H7 (cell line): ENCODE measurements at regions not wholly inside any gene's neighbourhood (a gene's known extent, or its start where the extent isn't known, plus 50 kb on each side); places are given as distances from the start of the nearest gene placed in this dataset.
"Not testable (repeated sequence)": the region's sequence is repeated elsewhere in the genome, so short reads cannot be mapped to it uniquely, and the experiment has no call there.

Source experiments
- DNase-seq: peaks from one replicate; pipeline ENCODE4 v3.0.0; 2012
- H3K27me3 ChIP-seq: 2 replicates; pipeline ENCODE4 v1.6.0; 2011; ENCODE audit warnings: mild to moderate bottlenecking, low read length; ENCODE audit not compliant: control insufficient read depth, insufficient read depth
- H3K36me3 ChIP-seq: replicated peaks from 2 replicates; pipeline ENCODE4 v1.5.1; 2011; ENCODE audit warnings: low read length; ENCODE audit not compliant: control insufficient read depth, insufficient read depth
- H3K4me3 ChIP-seq: 2 replicates; pipeline ENCODE4 v1.5.1; 2011; ENCODE audit warnings: low read depth, mild to moderate bottlenecking, control low read depth, low read length, moderate library complexity; ENCODE audit not compliant: insufficient read depth

- DNase-seq = no peak
- H3K36me3 ChIP-seq = no peaks in the 10 kb centered on the region
- no peak overlapping the region for H3K4me3 ChIP-seq
- H3K27me3 ChIP-seq = no peaks in the 10 kb centered on the region
Measured at GRCh38 chr2:175432021-175432420, 250.5 kb upstream of the ATP5MC3 start.

GRCh38 chr2:175431101-175431946, 249.8 kb upstream of the ATP5MC3 start:
- no peaks in the 10 kb centered on the region for H3K27me3 ChIP-seq
- no peaks in the 10 kb centered on the region for H3K36me3 ChIP-seq
- no peak for DNase-seq
- H3K4me3 ChIP-seq = no peak overlapping the region

GRCh38 chr2:175430236-175430635, 248.7 kb upstream of the ATP5MC3 start:
- H3K4me3 ChIP-seq = no peak overlapping the region
- DNase-seq = no peak
- H3K27me3 ChIP-seq = no peaks in the 10 kb centered on the region
- H3K36me3 ChIP-seq = no peaks in the 10 kb centered on the region

GRCh38 chr2:175418224-175418835, 236.8 kb upstream of the ATP5MC3 start:
- DNase-seq = no peak
- Histone ChIP-seq H3K4me3 (no peak overlapping the region), H3K27me3 (no peaks in the 10 kb centered on the region), H3K36me3 (no peaks in the 10 kb centered on the region)

GRCh38 chr2:175414882-175415487, 233.5 kb upstream of the ATP5MC3 start:
- Histone ChIP-seq H3K4me3 (no peak overlapping the region), H3K36me3 (no peaks in the 10 kb centered on the region), H3K27me3 (no peaks in the 10 kb centered on the region)
- DNase-seq = peak; percentile 63

- Histone ChIP-seq H3K36me3 (no peaks in the 10 kb centered on the region), H3K27me3 (no peaks in the 10 kb centered on the region), H3K4me3 (no peak overlapping the region)
- DNase-seq = no peak
Measured at GRCh38 chr2:175414191-175414881, 232.8 kb upstream of the ATP5MC3 start.

- not testable (repeated sequence) for H3K36me3 ChIP-seq, H3K4me3 ChIP-seq, H3K27me3 ChIP-seq, DNase-seq
Measured at GRCh38 chr2:175410941-175411340, 229.4 kb upstream of the ATP5MC3 start.

GRCh38 chr2:175404839-175405238, 223.3 kb upstream of the ATP5MC3 start:
- H3K36me3 ChIP-seq = no peaks in the 10 kb centered on the region
- no peaks in the 10 kb centered on the region for H3K27me3 ChIP-seq
- no peak overlapping the region for H3K4me3 ChIP-seq
- no peak for DNase-seq

- Histone ChIP-seq H3K27me3 (no peaks in the 10 kb centered on the region), H3K4me3 (no peak overlapping the region), H3K36me3 (no peaks in the 10 kb centered on the region)
- DNase-seq = no peak
Measured at GRCh38 chr2:175403599-175404221, 222.2 kb upstream of the ATP5MC3 start.

GRCh38 chr2:175402571-175402970, 221.1 kb upstream of the ATP5MC3 start:
- DNase-seq = no peak
- Histone ChIP-seq H3K27me3 (no peaks in the 10 kb centered on the region), H3K4me3 (no peak overlapping the region), H3K36me3 (no peaks in the 10 kb centered on the region)

GRCh38 chr2:175401956-175402469, 220.5 kb upstream of the ATP5MC3 start:
- H3K4me3 ChIP-seq = no peak overlapping the region
- no peak for DNase-seq
- H3K36me3 ChIP-seq = no peaks in the 10 kb centered on the region
- no peaks in the 10 kb centered on the region for H3K27me3 ChIP-seq

GRCh38 chr2:175400975-175401374, 219.5 kb upstream of the ATP5MC3 start:
- Histone ChIP-seq H3K27me3 (no peaks in the 10 kb centered on the region), H3K4me3 (no peak overlapping the region), H3K36me3 (no peaks in the 10 kb centered on the region)
- DNase-seq = no peak

- no peak overlapping the region for H3K4me3 ChIP-seq
- no peak for DNase-seq
- H3K27me3 ChIP-seq = no peaks in the 10 kb centered on the region
- H3K36me3 ChIP-seq = no peaks in the 10 kb centered on the region
Measured at GRCh38 chr2:175399326-175399725, 217.8 kb upstream of the ATP5MC3 start.

GRCh38 chr2:175398848-175399247, 217.3 kb upstream of the ATP5MC3 start:
- Histone ChIP-seq H3K27me3 (no peaks in the 10 kb centered on the region), H3K4me3 (no peak overlapping the region), H3K36me3 (no peaks in the 10 kb centered on the region)
- no peak for DNase-seq
